ENCODE measurements at regions not wholly inside any gene's neighbourhood (a gene's known extent, or its start where the extent isn't known, plus 50 kb on each side); places are given as distances from the start of the nearest gene placed in this dataset.

- TF ChIP-seq THAP9 (CRISPR knock-in tag; IDR thresholded peaks at IDR 0.05; ENCODE audit: borderline replicate concordance), result no peak
- no peak for TF ChIP-seq REL (CRISPR knock-in tag; conservative IDR thresholded peaks at IDR 0.05)
- no peak for TF ChIP-seq DNMT3B (CRISPR knock-in tag; conservative IDR thresholded peaks at IDR 0.05)
- TF ChIP-seq ATF7 (IDR thresholded peaks at IDR 0.05), result no peak
- TF ChIP-seq ATF7 (CRISPR knock-in tag; IDR thresholded peaks at IDR 0.05), result no peak
- no peak for TF ChIP-seq ZFYVE20 (CRISPR knock-in tag; IDR thresholded peaks at IDR 0.05; ENCODE audit: borderline replicate concordance, low read depth)
- TF ChIP-seq ZMAT3 (CRISPR knock-in tag; conservative IDR thresholded peaks at IDR 0.05), result no peak
- no peak for TF ChIP-seq POGK (CRISPR knock-in tag; conservative IDR thresholded peaks at IDR 0.05)
These were observed 698.7 kb downstream of the TDRD15 start (continued) for GRCh38 chr2:21822505-21822904.

- Histone ChIP-seq H3K9me3 (ENCODE audit: low read length) (no peaks in the 10 kb centered on the region), H3K9ac (ENCODE audit: insufficient read depth, low read depth, low read length) (no peak overlapping the region), H3K4me1 (ENCODE audit: insufficient read depth, low read length) (no peaks in the 10 kb centered on the region), H3K4me2 (ENCODE audit: low read depth, low read length) (no peak overlapping the region), H3K27ac (ENCODE audit: extremely low read length, insufficient read depth, low read length) (no peak overlapping the region), H3K27me3 (ENCODE audit: control insufficient read depth in 1 of 2, insufficient read depth in 2 of 2, low read length in 2 of 2) (no peaks in the 10 kb centered on the region), H3K79me2 (ENCODE audit: insufficient read depth, low read length) (no peaks in the 10 kb centered on the region), H4K20me1 (ENCODE audit: insufficient read depth, low read length) (no peaks in the 10 kb centered on the region), H3K4me3 (replicated peaks in 1 of 3; ENCODE audit: insufficient read depth in 1 of 3, low read depth in 2 of 3, low read length in 3 of 3) (no peak overlapping the region), H3K36me3 (replicated peaks in 1 of 2; ENCODE audit: control insufficient read depth in 1 of 2, insufficient read depth in 2 of 2, low read length in 2 of 2) (no peaks in the 10 kb centered on the region), H2AFZ (ENCODE audit: low read length) (no peak overlapping the region)
- in situ Hi-C loops (cut with HindIII; ENCODE audit: extremely low pct_ligation_motif_present, low pct_unique_long_range_greater_than_20kb), result no loop called here
- WGBS (ENCODE audit: low lambda C conversion rate), result 0% methylated on average over 2 of the region's 2 CpGs
- POLR2A ChIA-PET, result no interaction called here
- ATAC-seq (no peak), DNase-seq (ENCODE audit: low spot score) (no peak), FAIRE-seq (no peak)
- CTCF ChIA-PET (ENCODE audit: low intra/inter-chr PET ratio, low total read pairs), result no interaction called here
- no peak for TF ChIP-seq ZMYM2 (CRISPR knock-in tag; IDR thresholded peaks at IDR 0.05)
- no peak for TF ChIP-seq MLX (CRISPR knock-in tag; IDR thresholded peaks at IDR 0.05)
- TF ChIP-seq FOXJ3 (CRISPR knock-in tag; IDR thresholded peaks at IDR 0.05; ENCODE audit: borderline replicate concordance), result no peak
- TF ChIP-seq GLMP (CRISPR knock-in tag; IDR thresholded peaks at IDR 0.05; ENCODE audit: borderline replicate concordance), result no peak
- no peak for TF ChIP-seq ZFAT (CRISPR knock-in tag; conservative IDR thresholded peaks at IDR 0.05)
- TF ChIP-seq ZNF841 (CRISPR knock-in tag; IDR thresholded peaks at IDR 0.05; ENCODE audit: borderline replicate concordance), result no peak
- intact Hi-C loops (cut with micrococcal nuclease; ENCODE audit: unreplicated experiment), result no loop called here
- no TSS peak for BruUV-seq (replicated peaks)
These were observed 710.0 kb downstream of the TDRD15 start for GRCh38 chr2:21833767-21834166.

Measured in HepG2 (cell line).